ENCODE measurements at regions not wholly inside any gene's neighbourhood (a gene's known extent, or its start where the extent isn't known, plus 50 kb on each side); places are given as distances from the start of the nearest gene placed in this dataset.

- H3K4me3 ChIP-seq (ENCODE audit: low read depth, low read length): no peak overlapping the region
These were observed 323.5 kb downstream of the UACA start for GRCh38 chr15:70439880-70440279.

GRCh38 chr15:70439304-70439877, 324.0 kb downstream of the UACA start:
- no peak overlapping the region for H3K4me3 ChIP-seq (ENCODE audit: low read depth, low read length)
- TF ChIP-seq CTCF (IDR thresholded peaks at IDR 0.05; ENCODE audit: borderline replicate concordance, insufficient read depth, low read depth, low read length): no peak

More at GRCh38 chr15:70439880-70440279, 323.5 kb downstream of the UACA start:
- TF ChIP-seq CTCF (IDR thresholded peaks at IDR 0.05; ENCODE audit: borderline replicate concordance, insufficient read depth, low read depth, low read length): no peak

GRCh38 chr15:70438776-70439175, 324.6 kb downstream of the UACA start:
- H3K4me3 ChIP-seq (ENCODE audit: low read depth, low read length): no peak overlapping the region
- TF ChIP-seq CTCF (IDR thresholded peaks at IDR 0.05; ENCODE audit: borderline replicate concordance, insufficient read depth, low read depth, low read length): no peak

GRCh38 chr15:70437882-70438451, 325.4 kb downstream of the UACA start:
- H3K4me3 ChIP-seq (ENCODE audit: low read depth, low read length): no peak overlapping the region
- no peak for TF ChIP-seq CTCF (IDR thresholded peaks at IDR 0.05; ENCODE audit: borderline replicate concordance, insufficient read depth, low read depth, low read length)

GRCh38 chr15:70437089-70437488, 326.3 kb downstream of the UACA start:
- no peak overlapping the region for H3K4me3 ChIP-seq (ENCODE audit: low read depth, low read length)
- TF ChIP-seq CTCF (IDR thresholded peaks at IDR 0.05; ENCODE audit: borderline replicate concordance, insufficient read depth, low read depth, low read length): no peak

GRCh38 chr15:70436428-70436827, 326.9 kb downstream of the UACA start:
- no peak overlapping the region for H3K4me3 ChIP-seq (ENCODE audit: low read depth, low read length)
- no peak for TF ChIP-seq CTCF (IDR thresholded peaks at IDR 0.05; ENCODE audit: borderline replicate concordance, insufficient read depth, low read depth, low read length)

GRCh38 chr15:70435872-70436271, 327.5 kb downstream of the UACA start:
- no peak overlapping the region for H3K4me3 ChIP-seq (ENCODE audit: low read depth, low read length)
- no peak for TF ChIP-seq CTCF (IDR thresholded peaks at IDR 0.05; ENCODE audit: borderline replicate concordance, insufficient read depth, low read depth, low read length)

Measured in GM12875 (cell line).